GM18508 (cell line): ENCODE measurements at regions not wholly inside any gene's neighbourhood (a gene's known extent, or its start where the extent isn't known, plus 50 kb on each side); places are given as distances from the start of the nearest gene placed in this dataset.

ENCODE experiments used
- ATAC-seq: cut with Tn5 transposase; IDR thresholded peaks from one replicate; pipeline ENCODE4 v1.9.1; 2021; ENCODE audit warnings: moderate number of reproducible peaks; ENCODE audit not compliant: insufficient read depth, unreplicated experiment

GRCh38 chr16:85391769-85392583 is 221.1 kb upstream of the GSE1 start:
- ATAC-seq: no peak

DNA sequence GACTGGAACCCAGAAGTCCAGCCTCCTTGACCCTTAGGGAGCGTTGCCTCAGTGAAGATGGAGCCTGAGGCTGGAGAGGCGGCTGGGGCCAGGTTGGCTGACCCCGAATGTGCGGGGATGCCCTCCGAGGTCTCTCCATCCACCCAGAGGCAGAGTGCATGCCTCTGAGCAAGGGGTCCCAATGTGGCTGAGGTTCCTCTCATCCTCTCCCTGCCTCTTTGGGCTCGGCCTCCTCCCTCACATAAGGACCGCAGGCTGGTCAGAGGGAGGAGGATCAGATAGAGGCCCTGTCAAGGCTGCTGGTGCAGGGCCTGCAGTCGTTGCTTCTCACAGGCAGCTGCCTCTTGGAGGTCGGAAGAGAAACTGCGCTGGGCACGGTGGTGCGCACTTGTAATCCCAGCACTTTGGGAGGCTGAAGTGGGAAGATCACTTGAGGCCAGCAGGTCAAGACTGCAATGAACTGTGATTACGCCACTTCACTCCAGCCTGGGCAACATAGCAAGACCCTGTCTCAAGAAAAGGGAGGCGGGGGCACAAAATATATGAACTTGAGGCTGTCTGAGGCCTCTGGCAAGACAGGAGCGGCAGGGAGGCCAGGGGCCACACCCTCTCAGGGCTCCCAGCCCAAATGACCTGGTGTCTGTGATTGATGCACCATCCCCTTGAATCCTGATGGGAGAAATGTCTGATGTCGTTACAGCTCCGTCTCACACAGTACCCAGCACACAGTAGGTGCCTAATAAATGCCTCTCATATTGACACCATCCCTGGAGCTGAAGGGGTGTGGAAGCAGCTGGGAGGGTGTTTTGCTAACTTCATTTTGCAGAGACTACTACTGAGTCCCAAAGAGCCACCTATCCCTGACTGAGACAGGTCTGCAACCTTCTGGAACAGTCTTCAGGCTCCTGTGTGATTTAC is 220.1 kb upstream of the GSE1 start:
- no peak for ATAC-seq

DNA sequence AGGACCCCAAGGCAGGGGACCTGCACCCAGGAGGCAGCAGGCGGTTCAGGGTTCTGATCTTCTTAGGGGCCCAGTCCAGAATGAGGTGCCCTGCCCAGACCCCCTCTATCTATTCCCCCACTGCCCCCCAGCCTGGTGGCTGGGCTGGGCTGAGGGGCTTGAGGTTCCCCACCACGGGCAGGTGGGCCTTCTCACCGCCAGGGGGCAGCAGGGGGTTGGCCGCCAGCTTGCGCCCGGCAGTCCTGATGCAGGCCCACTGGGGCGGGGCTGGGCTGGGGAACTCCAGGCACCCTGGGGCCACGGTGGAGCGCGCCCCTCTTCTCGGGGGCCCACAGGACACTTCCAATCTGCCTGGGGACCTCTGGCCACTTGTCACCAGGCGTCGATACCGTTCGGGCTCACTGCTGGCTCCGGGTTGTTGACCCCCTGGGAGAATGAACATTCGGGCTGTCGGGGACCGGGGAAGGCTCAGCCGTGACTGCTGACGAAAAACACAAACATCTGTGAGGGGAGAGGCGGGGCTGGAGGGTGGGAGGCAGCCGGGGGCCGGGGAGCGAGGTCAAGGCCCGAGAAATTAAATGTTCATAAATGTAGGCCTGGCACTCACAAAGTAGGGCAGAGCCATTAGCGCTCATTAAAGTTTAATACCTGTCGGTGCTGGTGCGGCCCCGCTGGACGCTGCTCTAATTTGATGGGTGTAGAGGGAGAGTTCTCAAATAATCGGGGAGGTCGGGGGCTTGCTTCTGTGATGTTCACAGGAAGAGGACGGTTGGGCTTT is 219.3 kb upstream of the GSE1 start:
- ATAC-seq: no peak

DNA sequence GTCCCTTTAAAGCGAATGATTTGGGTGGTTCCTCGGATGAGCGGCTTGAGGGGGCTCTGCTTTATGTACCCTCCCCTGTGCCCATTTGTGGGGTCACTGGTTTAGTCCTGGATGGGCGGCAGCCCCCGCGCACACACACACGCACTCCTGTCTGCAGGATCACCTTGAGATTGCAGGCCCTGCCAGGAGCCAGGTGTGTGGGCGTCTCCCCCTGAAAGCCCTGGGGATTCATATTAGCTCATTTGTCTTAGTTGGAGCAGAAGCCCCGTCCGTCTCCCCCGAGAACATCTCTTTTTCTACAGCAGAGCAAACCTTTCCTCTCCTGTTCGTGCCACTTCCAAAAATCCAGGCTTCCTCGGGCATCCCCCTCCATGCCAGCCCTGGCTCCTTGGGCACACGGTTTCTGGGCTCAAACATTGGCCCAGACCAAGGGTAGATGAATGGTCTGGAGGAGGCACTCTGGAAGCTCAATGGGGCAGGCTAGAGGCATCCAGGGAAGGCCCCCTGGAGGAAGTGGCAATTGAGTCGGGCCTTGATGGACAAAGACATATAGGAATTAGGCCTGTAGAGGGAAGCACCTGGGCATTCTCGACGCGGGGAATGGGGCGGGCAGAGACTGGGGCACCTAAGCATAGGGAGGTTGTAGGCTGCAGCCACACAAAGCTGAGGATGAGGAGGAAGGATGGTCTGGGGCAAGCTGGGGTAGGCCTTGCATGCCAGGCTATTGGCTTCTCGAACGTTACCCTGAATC is 218.5 kb upstream of the GSE1 start:
- ATAC-seq: no peak

- ATAC-seq: no peak
Observed at GRCh38 chr16:85395207-85395912, 217.8 kb upstream of the GSE1 start.

DNA sequence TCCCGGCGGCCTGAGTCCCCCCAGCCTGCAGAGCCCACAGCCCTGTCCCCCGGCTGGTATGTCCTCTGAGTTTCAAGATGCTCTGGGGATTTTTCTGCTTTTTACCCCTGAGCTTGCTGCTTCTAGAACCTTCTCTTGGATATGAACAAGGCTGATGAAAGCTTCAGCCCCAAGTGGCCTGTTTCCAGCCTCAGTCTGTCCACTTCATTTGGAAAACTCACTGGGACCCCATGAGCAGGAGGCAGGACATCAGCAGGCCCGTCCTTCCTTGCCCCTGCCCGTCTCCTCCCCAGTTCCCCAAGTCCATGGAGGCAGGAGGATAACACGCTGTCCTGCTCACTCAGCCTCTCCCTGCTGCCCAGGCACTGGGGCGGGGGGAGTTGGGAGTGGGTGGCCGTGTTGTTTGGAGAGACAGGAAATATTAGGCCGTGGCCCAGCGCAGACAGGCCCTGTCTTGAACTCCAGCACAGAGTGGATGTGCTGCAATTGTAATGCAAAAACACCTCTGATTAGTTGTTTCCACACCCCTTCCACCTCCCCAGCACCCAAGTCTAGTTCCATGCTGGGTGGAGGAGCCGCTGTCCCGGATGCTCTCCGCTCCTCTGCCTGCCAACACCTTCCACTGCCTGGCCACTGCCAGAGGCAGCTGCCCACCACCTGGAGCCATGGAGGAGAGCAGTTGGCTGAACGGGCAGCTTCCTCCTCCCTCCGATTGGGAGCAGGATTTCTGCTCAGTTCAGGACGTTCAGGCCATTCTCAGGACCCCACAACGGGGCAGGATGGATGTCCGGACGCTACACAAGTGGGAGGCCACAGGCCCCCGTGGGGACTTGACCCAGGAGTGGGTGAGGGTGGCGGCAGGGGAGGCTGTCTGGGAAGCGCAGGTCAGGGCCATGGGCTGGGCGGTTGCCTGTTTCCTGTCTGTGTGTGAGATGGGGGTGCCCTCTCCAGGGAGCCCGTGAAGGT is 216.9 kb upstream of the GSE1 start:
- ATAC-seq: no peak

DNA sequence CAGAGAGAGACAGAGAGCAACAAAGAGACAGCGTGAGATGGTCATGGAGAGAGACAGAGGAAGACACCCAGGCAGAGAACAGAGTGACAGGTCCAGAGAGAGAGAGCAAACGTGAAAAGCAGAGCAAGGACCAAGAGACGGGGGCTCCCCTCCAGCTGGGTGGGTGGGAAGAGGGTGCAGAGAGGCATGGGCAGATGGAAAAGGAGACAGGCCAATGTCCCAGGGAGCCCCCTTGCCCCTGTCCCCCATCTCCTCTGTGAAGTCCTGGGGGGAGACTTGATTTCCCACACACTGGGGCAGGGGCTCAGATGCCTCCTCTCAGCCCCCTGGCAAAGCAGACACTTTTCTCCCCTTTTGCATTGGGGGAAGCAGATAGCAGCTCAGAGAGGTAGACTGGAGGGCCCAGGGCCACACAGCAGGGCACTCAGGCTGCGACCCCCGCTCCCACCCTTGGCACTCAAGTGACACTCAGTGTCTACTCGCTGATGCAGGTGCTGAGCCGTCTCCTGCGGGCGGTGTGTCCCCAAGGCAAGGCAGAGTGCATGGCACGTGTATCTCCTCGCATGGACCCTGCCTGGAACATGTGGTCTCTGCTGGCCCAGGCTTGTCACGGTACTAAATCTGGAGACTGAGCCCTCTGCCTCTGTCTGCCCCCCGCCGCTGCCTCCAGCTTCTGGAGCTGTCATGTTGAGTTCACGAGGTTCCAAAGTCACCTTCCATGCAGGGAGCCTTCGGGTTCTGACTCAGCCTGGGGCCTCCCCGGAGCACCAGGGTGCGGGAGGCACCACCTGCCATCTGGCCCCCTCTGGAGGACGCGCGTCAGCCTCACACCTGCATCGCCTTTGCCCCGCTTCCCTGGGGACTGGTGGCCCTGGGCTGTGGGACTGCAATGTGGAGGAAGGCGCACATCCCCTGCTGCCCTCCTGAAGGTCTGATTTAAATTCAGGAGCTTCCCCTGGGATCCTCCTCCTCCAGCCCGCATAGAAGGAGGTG is 215.9 kb upstream of the GSE1 start:
- ATAC-seq: no peak

GRCh38 chr16:85398050-85398451 is 215.1 kb upstream of the GSE1 start:
- no peak for ATAC-seq

GRCh38 chr16:85398688-85399582 is 214.2 kb upstream of the GSE1 start:
- ATAC-seq: no peak

DNA sequence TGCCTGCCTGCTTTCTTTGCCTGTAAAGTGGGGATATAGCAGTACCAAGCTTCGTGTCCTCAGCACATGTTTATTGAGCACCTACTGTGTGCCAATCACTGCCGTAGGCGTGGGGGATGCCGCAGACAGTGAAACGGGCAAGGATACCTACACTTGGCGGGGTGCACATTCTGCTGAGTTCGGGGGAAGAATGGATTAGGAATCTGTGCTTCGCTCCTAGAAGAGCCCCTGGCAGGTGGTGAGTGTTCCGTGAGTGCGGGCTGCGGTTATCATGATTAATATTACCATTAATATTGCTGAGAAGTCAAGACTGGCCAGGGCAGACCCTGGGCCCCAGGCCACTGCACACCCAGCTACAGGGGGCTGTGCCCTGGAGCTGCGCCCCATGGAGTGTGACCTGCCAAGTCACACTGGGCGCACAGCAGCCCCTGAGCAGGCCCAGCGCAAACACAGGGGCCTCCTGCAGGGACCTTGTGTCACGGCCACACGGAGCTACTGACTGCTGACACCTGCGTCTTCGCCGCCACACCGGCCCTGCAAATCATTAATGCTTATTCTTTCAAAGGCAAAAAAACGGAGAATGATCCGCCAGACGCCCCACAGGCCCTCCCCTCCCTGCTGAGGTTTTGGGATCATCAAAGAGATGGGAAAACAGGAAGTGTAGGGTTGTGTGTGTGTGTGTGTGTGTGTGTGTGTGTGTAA is 213.4 kb upstream of the GSE1 start:
- ATAC-seq: no peak

GRCh38 chr16:85400305-85401205 is 212.6 kb upstream of the GSE1 start:
- ATAC-seq: no peak

DNA sequence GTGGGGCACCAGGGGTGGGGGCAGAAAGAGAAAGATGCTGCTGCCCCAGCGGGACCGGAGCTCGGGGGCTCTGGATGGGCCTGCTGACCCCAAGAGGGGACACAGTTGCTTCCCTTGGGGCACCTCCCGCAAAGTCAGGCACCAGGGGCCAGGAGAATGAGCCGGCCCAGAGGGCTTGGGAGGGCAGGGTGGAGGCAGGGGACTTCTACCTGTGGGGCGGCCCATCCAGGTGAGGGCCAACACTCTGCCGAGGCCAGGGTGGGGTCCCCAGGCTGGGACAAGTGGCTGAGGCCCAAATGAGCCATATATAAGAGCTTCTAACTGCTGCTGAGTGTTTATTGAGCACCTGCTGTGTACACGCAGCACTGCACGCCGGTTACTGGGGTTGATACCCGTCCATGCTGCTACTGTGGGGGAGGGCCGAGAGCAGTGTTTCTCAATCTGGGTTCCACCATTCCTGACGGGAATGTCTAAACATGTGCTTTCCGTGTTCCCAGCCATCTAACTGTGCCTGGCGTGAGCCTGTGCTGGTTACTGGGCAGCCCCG is 211.7 kb upstream of the GSE1 start:
- no peak for ATAC-seq

GRCh38 chr16:85401917-85402766 is 211.0 kb upstream of the GSE1 start:
- ATAC-seq: no peak
